H1 (cell line): ENCODE measurements at regions not wholly inside any gene's neighbourhood (a gene's known extent, or its start where the extent isn't known, plus 50 kb on each side); places are given as distances from the start of the nearest gene placed in this dataset.

Experiments used
- CTCF ChIA-PET: fragments of 300-600 bp; sonication (Branson Sonifier 250); formaldehyde crosslinking; loops from one replicate; lab custom pipeline; 2021; ENCODE audit not compliant: partially characterized antibody; lab: Charles Lee
- POLR2A ChIA-PET: fragments of 300-600 bp; sonication (Branson Sonifier 250); formaldehyde crosslinking; loops from one replicate; lab custom pipeline; 2021; ENCODE audit warnings: inconsistent platforms; ENCODE audit not compliant: partially characterized antibody; lab: Charles Lee
- DNase-seq, 2 experiments: peaks; one replicate each; pipeline versions ENCODE4 v3.0.0 to v3.0.0-alpha.2; 2010 to 2022; ENCODE audit warnings: low spot score in 2 of 2, low read depth in 1 of 2, mixed read lengths in 1 of 2
- FAIRE-seq: peaks from 2 replicates; lab custom pipeline; 2011; peaks lifted over from hg19 to GRCh38; lab: Jason Lieb, UNC
- H2AFZ ChIP-seq: 2 replicates; pipeline ENCODE4 v1.8.1; 2012; ENCODE audit warnings: low read length, inconsistent platforms
- H2AK5ac ChIP-seq: 2 replicates; pipeline ENCODE4 v1.6.1; 2013; ENCODE audit warnings: low read depth, low read length
- H2BK120ac ChIP-seq: replicated peaks from 2 replicates; pipeline ENCODE3; 2013; ENCODE audit warnings: low read depth, low read length, inconsistent platforms
- H2BK12ac ChIP-seq: 2 replicates; pipeline ENCODE4 v1.6.1; 2013; ENCODE audit warnings: low read depth, low read length
- H2BK15ac ChIP-seq: 2 replicates; pipeline ENCODE4 v1.6.1; 2013; ENCODE audit warnings: low read length
- H2BK20ac ChIP-seq: 2 replicates; pipeline ENCODE4 v1.6.1; 2013; ENCODE audit warnings: low read length
- H2BK5ac ChIP-seq: 2 replicates; pipeline ENCODE4 v1.6.1; 2013; ENCODE audit warnings: low read depth, low read length
- H3K14ac ChIP-seq: 2 replicates; pipeline ENCODE4 v1.6.1; 2013; ENCODE audit warnings: inconsistent platforms; ENCODE audit not compliant: insufficient read length
- H3K18ac ChIP-seq: 2 replicates; pipeline ENCODE4 v1.6.1; 2013; ENCODE audit warnings: low read length; ENCODE audit errors: extremely low read depth
- H3K23ac ChIP-seq: 2 replicates; pipeline ENCODE4 v1.6.1; 2013; ENCODE audit warnings: inconsistent platforms; ENCODE audit not compliant: insufficient read length
- H3K23me2 ChIP-seq: 2 replicates; pipeline ENCODE4 v1.6.1; 2013; ENCODE audit warnings: low read depth, low read length
- H3K27ac ChIP-seq: 2 replicates; pipeline ENCODE4 v1.6.1; 2011; ENCODE audit warnings: low read depth, low read length, inconsistent platforms
- H3K27me3 ChIP-seq, 4 experiments: replicated peaks in 1 of 4; 1 replicate in 1 of 4; 2 replicates in 3 of 4; pipeline versions ENCODE4 v1.6.1 to v1.8.1; 2011 to 2013; ENCODE audit warnings: low read length in 3 of 4, mild to moderate bottlenecking in 3 of 4, inconsistent platforms in 2 of 4, mixed read lengths in 2 of 4, moderate library complexity in 1 of 4; ENCODE audit not compliant: control insufficient read depth in 3 of 4, insufficient read depth in 3 of 4; ENCODE audit errors: extremely low read depth in 1 of 4
- H3K36me3 ChIP-seq, 4 experiments: 2 replicates each; pipeline versions ENCODE4 v1.6.1 to v1.8.1; 2011 to 2013; ENCODE audit warnings: mild to moderate bottlenecking in 4 of 4, low read length in 3 of 4, moderate library complexity in 2 of 4, control low read depth in 1 of 4, inconsistent platforms in 1 of 4; ENCODE audit not compliant: insufficient read depth in 4 of 4, control insufficient read depth in 2 of 4
- H3K4ac ChIP-seq: replicated peaks from 2 replicates; pipeline ENCODE3; 2013; ENCODE audit warnings: low read length, low read depth, mixed read lengths, inconsistent platforms; ENCODE audit not compliant: insufficient read length
- H3K4me1 ChIP-seq, 4 experiments: replicated peaks in 1 of 4; 1 replicate in 1 of 4; 2 replicates in 3 of 4; pipeline versions ENCODE4 v1.6.1 to v1.8.1; 2011 to 2013; ENCODE audit warnings: low read length in 3 of 4, inconsistent platforms in 2 of 4, mixed read lengths in 1 of 4; ENCODE audit not compliant: insufficient read depth in 4 of 4, control insufficient read depth in 3 of 4
- H3K4me2 ChIP-seq, 2 experiments: 2 replicates each; pipeline versions ENCODE4 v1.6.1 to v1.8.1; 2011 to 2013; ENCODE audit warnings: low read depth in 2 of 2, low read length in 2 of 2, control low read depth in 1 of 2, inconsistent platforms in 1 of 2, mild to moderate bottlenecking in 1 of 2; ENCODE audit not compliant: insufficient read depth in 1 of 2
- H3K4me3 ChIP-seq, 4 experiments: fragments of 200-600, 300-600 bp in 1 of 4; sonication (generic), shearing (Covaris generic), sonication (Bioruptor Twin) in 1 of 4; 2 replicates each; pipeline versions ENCODE4 v1.5.1 to v1.8.1; 2011 to 2016; ENCODE audit warnings: low read length in 4 of 4, low read depth in 3 of 4, control low read depth in 2 of 4, inconsistent platforms in 2 of 4, mild to moderate bottlenecking in 2 of 4, mixed read lengths in 1 of 4, moderate library complexity in 1 of 4; ENCODE audit not compliant: insufficient read depth in 2 of 4; ENCODE audit errors: extremely low read depth in 1 of 4
- H3K56ac ChIP-seq: replicated peaks from 2 replicates; pipeline ENCODE3; 2013; ENCODE audit warnings: low read depth, mild to moderate bottlenecking, mixed read lengths, low read length, inconsistent platforms; ENCODE audit not compliant: insufficient read length
- H3K79me1 ChIP-seq: 2 replicates; pipeline ENCODE4 v1.6.1; 2013; ENCODE audit warnings: low read depth, low read length, control low read depth
- H3K79me2 ChIP-seq, 2 experiments: 2 replicates each; pipeline versions ENCODE4 v1.6.1 to v1.8.1; 2012 to 2013; ENCODE audit warnings: low read length in 2 of 2, mild to moderate bottlenecking in 2 of 2, inconsistent platforms in 1 of 2; ENCODE audit not compliant: insufficient read depth in 2 of 2, control insufficient read depth in 1 of 2
- H3K9ac ChIP-seq, 4 experiments: replicated peaks in 1 of 4; 1 replicate in 1 of 4; 2 replicates in 3 of 4; pipeline versions ENCODE4 v1.6.1 to v1.8.1; 2011 to 2013; ENCODE audit warnings: low read depth in 3 of 4, low read length in 3 of 4, control low read depth in 2 of 4, mild to moderate bottlenecking in 2 of 4, moderate library complexity in 2 of 4, inconsistent platforms in 1 of 4; ENCODE audit errors: extremely low read depth in 1 of 4
- H3K9me3 ChIP-seq, 2 experiments: 2 replicates each; pipeline versions ENCODE4 v1.6.1 to v1.8.1; 2012 to 2013; ENCODE audit warnings: mild to moderate bottlenecking in 2 of 2, moderate library complexity in 2 of 2, control low read depth in 1 of 2, inconsistent platforms in 1 of 2, low read depth in 1 of 2, low read length in 1 of 2, mixed read lengths in 1 of 2; ENCODE audit not compliant: insufficient read depth in 2 of 2
- H4K20me1 ChIP-seq, 2 experiments: replicated peaks in 1 of 2; 2 replicates each; pipeline versions ENCODE3 to v1.8.1; 2011 to 2013; ENCODE audit warnings: inconsistent platforms in 2 of 2, low read length in 2 of 2, mild to moderate bottlenecking in 1 of 2; ENCODE audit not compliant: insufficient read depth in 2 of 2, control insufficient read depth in 1 of 2
- H4K5ac ChIP-seq: 2 replicates; pipeline ENCODE4 v1.6.1; 2013; ENCODE audit warnings: low read length, low read depth, mixed read lengths, inconsistent platforms; ENCODE audit not compliant: insufficient read length
- H4K8ac ChIP-seq: 2 replicates; pipeline ENCODE4 v1.8.0; 2013; ENCODE audit warnings: mild to moderate bottlenecking, moderate library complexity, low read length, inconsistent platforms; ENCODE audit not compliant: insufficient read depth; ENCODE audit errors: extremely low read depth
- H4K91ac ChIP-seq: replicated peaks from 2 replicates; pipeline ENCODE3; 2013; ENCODE audit warnings: low read length, mixed read lengths, inconsistent platforms; ENCODE audit not compliant: insufficient read length
- CBX8 ChIP-seq: fragments of 300-800, 300-1000 bp; sonication (generic); IDR thresholded peaks from 2 replicates; pipeline ENCODE4 v1.7.1; 2016; ENCODE audit warnings: low read depth, low read length, borderline replicate concordance
- CTCF ChIP-seq, 3 experiments: IDR thresholded peaks; 1 replicate in 2 of 3; 2 replicates in 1 of 3; pipeline versions ENCODE4 v1.5.1 to v1.6.1; 2011; ENCODE audit warnings: low read length in 3 of 3, mild to moderate bottlenecking in 3 of 3, inconsistent platforms in 2 of 3, low read depth in 1 of 3, moderate library complexity in 1 of 3; ENCODE audit not compliant: insufficient read depth in 1 of 3; ENCODE audit errors: control extremely low read depth in 1 of 3
- MAFK ChIP-seq: IDR thresholded peaks from 2 replicates; pipeline ENCODE4 v1.6.1; 2012; ENCODE audit warnings: low read depth, mild to moderate bottlenecking, improper control_type of control experiment, low read length
- RBBP5 ChIP-seq: IDR thresholded peaks from 2 replicates; pipeline ENCODE4 v1.7.1; 2012; ENCODE audit warnings: low read depth, mild to moderate bottlenecking, inconsistent platforms, low read length, moderate library complexity, borderline replicate concordance
- RXRA ChIP-seq: IDR thresholded peaks from 2 replicates; pipeline ENCODE4 v1.6.1; 2011; ENCODE audit warnings: low read depth, mild to moderate bottlenecking, low read length, moderate library complexity; ENCODE audit not compliant: insufficient read depth
- SAP30 ChIP-seq: fragments of 300-600 bp; sonication (generic); IDR thresholded peaks from 2 replicates; pipeline ENCODE4 v1.7.1; 2012; ENCODE audit warnings: low read length, moderate library complexity, mild to moderate bottlenecking, inconsistent platforms; ENCODE audit not compliant: insufficient read depth, insufficient replicate concordance
- SIN3A ChIP-seq, 2 experiments: IDR thresholded peaks in 1 of 2; conservative IDR thresholded peaks in 1 of 2; 2 replicates each; pipeline ENCODE4 v1.6.1; 2011 to 2012; ENCODE audit warnings: low read length in 2 of 2, improper control_type of control experiment in 1 of 2, low read depth in 1 of 2, mild to moderate bottlenecking in 1 of 2
- SIX5 ChIP-seq: IDR thresholded peaks from 2 replicates; pipeline ENCODE4 v1.6.1; 2011; ENCODE audit warnings: mild to moderate bottlenecking, low read depth, low read length
- SP4 ChIP-seq: IDR thresholded peaks from 2 replicates; pipeline ENCODE4 v1.6.1; 2012; ENCODE audit warnings: low read length, inconsistent platforms
- TBP ChIP-seq: IDR thresholded peaks from 2 replicates; pipeline ENCODE4 v1.6.1; 2011; ENCODE audit warnings: low read depth, low read length, improper control_type of control experiment
- TCF12 ChIP-seq: IDR thresholded peaks from 2 replicates; pipeline ENCODE4 v1.6.1; 2011; ENCODE audit warnings: low read depth, mild to moderate bottlenecking, low read length
- YY1 ChIP-seq: IDR thresholded peaks from 2 replicates; pipeline ENCODE4 v1.6.1; 2011; ENCODE audit warnings: low read depth, mild to moderate bottlenecking, low read length
- WGBS, 2 experiments: shearing (Covaris generic) in 1 of 2; methylation state at CpG; one replicate each; pipeline versions ENCODE4 v1.1.6 to v1.1.7; 2013 to 2015; ENCODE audit warnings: low lambda C conversion rate in 2 of 2, mixed read lengths in 2 of 2, inconsistent platforms in 1 of 2, low coverage in 1 of 2, missing lambda C conversion rate in 1 of 2; ENCODE audit not compliant: insufficient replicate concordance in 2 of 2, insufficient coverage in 1 of 2, insufficient read length in 1 of 2; ENCODE audit errors: extremely low coverage in 1 of 2, missing lambda C conversion rate in 1 of 2; 5-methylcytosine and 5-hydroxymethylcytosine counted together

- H3K14ac ChIP-seq = no peak overlapping the region
- no peak overlapping the region for H3K4ac ChIP-seq
- no peaks in the 10 kb centered on the region for H3K27me3 ChIP-seq
- H3K23ac ChIP-seq = no peak overlapping the region
- H4K20me1 ChIP-seq = no peaks in the 10 kb centered on the region
- H3K79me2 ChIP-seq = no peaks in the 10 kb centered on the region
- H2BK15ac ChIP-seq = no peak overlapping the region
- H3K23me2 ChIP-seq = no peaks in the 10 kb centered on the region
- no peaks in the 10 kb centered on the region for H3K79me1 ChIP-seq
- H3K9me3 ChIP-seq = no peaks in the 10 kb centered on the region
- no peak overlapping the region for H2BK120ac ChIP-seq
- H2BK5ac ChIP-seq = no peak overlapping the region
- H3K36me3 ChIP-seq = no peaks in the 10 kb centered on the region; a peak in 1 of 8 replicates
- H2BK20ac ChIP-seq = no peak overlapping the region
- no peak overlapping the region for H2AK5ac ChIP-seq
- DNase-seq (no peak), FAIRE-seq (no peak)
- H3K18ac ChIP-seq = no peak overlapping the region
- POLR2A ChIA-PET = no interaction called here
- CTCF ChIA-PET = interaction anchor here (0.6 to 1.6 kb wide), 5 partner anchors 9 to 134 kb away, joined by 3 to 5 read pairs (median 3); no protein-coding TSS in a partner anchor
- 78% methylated on average over 1 of the region's 1 CpG; no CpG with 5 or more reads in 1 of the 2 experiments for WGBS, 2 experiments
- H3K4me1 ChIP-seq = peaks cover 0 to 10% (median 4%) of the 10 kb centered on the region in 4 experiments; a peak in 4 of 7 replicates
- H2BK12ac ChIP-seq = no peak overlapping the region
- H3K27ac ChIP-seq = no peak overlapping the region
- H3K9ac ChIP-seq = no peak overlapping the region
- H4K5ac ChIP-seq = no peak overlapping the region
- H3K4me3 ChIP-seq = no peak overlapping the region
- H3K4me2 ChIP-seq = no peak overlapping the region
- H4K91ac ChIP-seq = no peak overlapping the region
- no peak overlapping the region for H3K56ac ChIP-seq
- H4K8ac ChIP-seq = no peak overlapping the region
- no peak overlapping the region for H2AFZ ChIP-seq
- TF ChIP-seq SIN3A (conservative IDR thresholded peaks at IDR 0.05 in 1 of 2, IDR thresholded peaks at IDR 0.05 in 1 of 2; ENCODE audit: low read depth in 1 of 2, low read length in 2 of 2) (no peak), MAFK (no peak), CTCF (IDR thresholded peaks at IDR 0.05; ENCODE audit: control extremely low read depth in 1 of 3, insufficient read depth in 1 of 3, low read depth in 1 of 3, low read length in 3 of 3) (no peak), YY1 (no peak), SIX5 (no peak), TCF12 (no peak), CBX8 (no peak), SAP30 (no peak), TBP (no peak), RBBP5 (no peak), SP4 (no peak), RXRA (no peak)
Measured at GRCh38 chr2:147061269-147061668, 783.6 kb upstream of the ACVR2A start.
